ENCODE measurements at regions not wholly inside any gene's neighbourhood (a gene's known extent, or its start where the extent isn't known, plus 50 kb on each side); places are given as distances from the start of the nearest gene placed in this dataset.

- DNase-seq (no peak), ATAC-seq (no peak)
- Histone ChIP-seq H3K4me1 (no peaks in the 10 kb centered on the region), H3K27ac (no peak overlapping the region), H3K36me3 (no peaks in the 10 kb centered on the region), H3K27me3 (no peaks in the 10 kb centered on the region), H3K4me3 (no peak overlapping the region), H3K9me3 (peaks cover 0 to 30% (median 0%) of the 10 kb centered on the region in 11 donors)
- 59 to 60% methylated on average over 29 of the region's 29 CpGs for WGBS, 2 donors
- TF ChIP-seq CTCF (IDR thresholded peaks at IDR 0.05) = no peak
- intact Hi-C loops (cut with DNase I) = no loop called here
These were observed 135.4 kb downstream of the CRLF2 start for GRCh38 chrX:1076871-1077651.

DNA sequence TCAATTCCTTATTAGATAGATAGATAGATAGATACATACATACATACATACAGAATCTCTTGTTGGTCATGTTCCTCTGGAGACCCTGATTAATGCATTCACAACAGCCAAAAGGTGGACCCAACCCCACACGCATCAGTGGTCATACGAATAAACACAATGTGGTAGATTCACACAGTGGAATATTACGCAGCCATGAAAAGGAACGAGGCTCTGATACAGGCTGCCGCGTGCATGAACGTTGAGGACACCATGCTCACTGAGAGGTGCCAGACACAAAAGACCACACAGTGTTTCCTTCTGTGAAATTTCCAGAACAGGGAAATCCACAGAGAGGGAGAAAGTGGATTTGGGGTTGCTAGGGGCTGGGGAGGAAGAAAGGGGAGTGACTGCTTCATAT lies 136.7 kb downstream of the CRLF2 start:
- Histone ChIP-seq H3K27ac (no peak overlapping the region), H3K27me3 (no peaks in the 10 kb centered on the region), H3K4me3 (no peak overlapping the region), H3K9me3 (peaks cover 0 to 30% (median 0%) of the 10 kb centered on the region in 11 donors), H3K36me3 (no peaks in the 10 kb centered on the region), H3K4me1 (no peaks in the 10 kb centered on the region)
- ATAC-seq (no peak), DNase-seq (no peak)
- TF ChIP-seq CTCF (IDR thresholded peaks at IDR 0.05) = no peak
- WGBS, 2 donors = 94 to 97% methylated on average over 7 of the region's 7 CpGs
- intact Hi-C loops (cut with DNase I) = no loop called here

DNA sequence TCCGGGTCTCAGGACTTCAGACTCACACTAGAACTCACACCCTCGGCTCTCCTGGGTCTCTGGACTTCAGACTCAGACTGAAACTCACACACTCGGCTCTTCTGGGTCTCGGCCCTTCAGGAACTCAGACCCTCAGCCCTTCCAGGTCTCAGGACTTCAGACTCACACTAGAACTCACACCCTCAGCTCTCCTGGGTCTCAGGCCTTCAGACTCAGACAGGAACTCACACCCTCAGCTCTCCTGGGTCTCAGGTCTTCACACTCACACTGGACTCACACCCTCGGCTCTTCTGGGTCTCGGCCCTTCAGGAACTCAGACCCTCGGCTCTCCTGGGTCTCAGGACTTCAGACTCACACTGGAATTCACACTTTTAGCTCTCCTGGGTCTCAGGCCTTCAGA lies 137.3 kb downstream of the CRLF2 start:
- 82 to 83% methylated on average over 7 of the region's 7 CpGs for WGBS, 2 donors
- DNase-seq = no peak

GRCh38 chrX:1074755-1075154 lies 137.7 kb downstream of the CRLF2 start:
- WGBS, 2 donors = 47 to 87% methylated on average over 8 of the region's 8 CpGs
- intact Hi-C loops (cut with DNase I) = no loop called here

More for the DNA sequence above, 137.3 kb downstream of the CRLF2 start:
- TF ChIP-seq CTCF (IDR thresholded peaks at IDR 0.05) = no peak
- Histone ChIP-seq H3K4me1 (no peaks in the 10 kb centered on the region), H3K4me3 (no peak overlapping the region), H3K9me3 (peaks cover 0 to 30% (median 0%) of the 10 kb centered on the region in 11 donors), H3K36me3 (no peaks in the 10 kb centered on the region), H3K27me3 (no peaks in the 10 kb centered on the region), H3K27ac (no peak overlapping the region)
- ATAC-seq = no peak
- intact Hi-C loops (cut with DNase I) = no loop called here

More at GRCh38 chrX:1074755-1075154, 137.7 kb downstream of the CRLF2 start:
- H3K9me3 ChIP-seq = peaks cover 0 to 30% (median 0%) of the 10 kb centered on the region in 11 donors
- no peak overlapping the region for H3K27ac ChIP-seq
- DNase-seq (no peak), ATAC-seq (no peak)
- no peaks in the 10 kb centered on the region for H3K36me3 ChIP-seq
- no peaks in the 10 kb centered on the region for H3K4me1 ChIP-seq
- H3K27me3 ChIP-seq = no peaks in the 10 kb centered on the region
- no peak for TF ChIP-seq CTCF (IDR thresholded peaks at IDR 0.05)
- no peak overlapping the region for H3K4me3 ChIP-seq
